Thoracic aorta (tissue), 2 donors: ENCODE measurements at regions not wholly inside any gene's neighbourhood (a gene's known extent, or its start where the extent isn't known, plus 50 kb on each side); places are given as distances from the start of the nearest gene placed in this dataset.

Source experiments
- ATAC-seq: fragments of 150-250 bp; one replicate; pipeline ENCODE4 v1.8.0; 2017; ENCODE audit warnings: low read depth; ENCODE audit not compliant: insufficient number of reproducible peaks, low FRiP score
- DNase-seq: peaks from one replicate; pipeline ENCODE4 v3.0.0-alpha.2; 2020; ENCODE audit warnings: low spot score
- H3K27ac ChIP-seq, 2 donors: fragments of 200-600 bp; sonication (generic); 1 replicate in 1 of 2; 2 replicates in 1 of 2; pipeline ENCODE4 v1.5.1; 2016; ENCODE audit warnings: mild to moderate bottlenecking in 2 of 2, moderate library complexity in 2 of 2
- H3K27me3 ChIP-seq: fragments of 200-600 bp; sonication (generic); replicated peaks from 2 replicates; pipeline ENCODE4 v1.6.0; 2016; ENCODE audit warnings: mild to moderate bottlenecking; ENCODE audit not compliant: insufficient read depth
- H3K36me3 ChIP-seq: fragments of 200-600 bp; sonication (generic); one replicate; pipeline ENCODE4 v1.5.1; 2016
- H3K4me1 ChIP-seq, 2 donors: fragments of 200-600 bp; sonication (generic); 1 replicate in 1 of 2; 2 replicates in 1 of 2; pipeline versions ENCODE4 v1.5.1 to v1.6.0; 2016; ENCODE audit warnings: low read depth in 2 of 2, mild to moderate bottlenecking in 1 of 2; ENCODE audit not compliant: control insufficient read depth in 1 of 2
- H3K4me3 ChIP-seq: fragments of 200-600 bp; sonication (generic); 2 replicates; pipeline ENCODE4 v1.5.1; 2016; ENCODE audit warnings: mild to moderate bottlenecking
- H3K9me3 ChIP-seq: fragments of 200-600 bp; sonication (generic); 2 replicates; pipeline ENCODE4 v1.5.1; 2016
- TF ChIP-seq, protein P1 (sequence below): fragments of 200-600 bp; sonication (generic); IDR thresholded peaks from one replicate; pipeline ENCODE4 v1.5.1; 2019; ENCODE audit warnings: antibody characterized with exemption

GRCh38 chr10:106493226-106493625 lies 671.3 kb downstream of the SORCS1 start:
- Histone ChIP-seq H3K4me1 (no peaks in the 10 kb centered on the region), H3K9me3 (no peaks in the 10 kb centered on the region), H3K27me3 (no peaks in the 10 kb centered on the region), H3K4me3 (no peak overlapping the region), H3K36me3 (no peaks in the 10 kb centered on the region), H3K27ac (no peak overlapping the region)
- DNase-seq (no peak), ATAC-seq (no peak)
- TF ChIP-seq, protein P1, sequence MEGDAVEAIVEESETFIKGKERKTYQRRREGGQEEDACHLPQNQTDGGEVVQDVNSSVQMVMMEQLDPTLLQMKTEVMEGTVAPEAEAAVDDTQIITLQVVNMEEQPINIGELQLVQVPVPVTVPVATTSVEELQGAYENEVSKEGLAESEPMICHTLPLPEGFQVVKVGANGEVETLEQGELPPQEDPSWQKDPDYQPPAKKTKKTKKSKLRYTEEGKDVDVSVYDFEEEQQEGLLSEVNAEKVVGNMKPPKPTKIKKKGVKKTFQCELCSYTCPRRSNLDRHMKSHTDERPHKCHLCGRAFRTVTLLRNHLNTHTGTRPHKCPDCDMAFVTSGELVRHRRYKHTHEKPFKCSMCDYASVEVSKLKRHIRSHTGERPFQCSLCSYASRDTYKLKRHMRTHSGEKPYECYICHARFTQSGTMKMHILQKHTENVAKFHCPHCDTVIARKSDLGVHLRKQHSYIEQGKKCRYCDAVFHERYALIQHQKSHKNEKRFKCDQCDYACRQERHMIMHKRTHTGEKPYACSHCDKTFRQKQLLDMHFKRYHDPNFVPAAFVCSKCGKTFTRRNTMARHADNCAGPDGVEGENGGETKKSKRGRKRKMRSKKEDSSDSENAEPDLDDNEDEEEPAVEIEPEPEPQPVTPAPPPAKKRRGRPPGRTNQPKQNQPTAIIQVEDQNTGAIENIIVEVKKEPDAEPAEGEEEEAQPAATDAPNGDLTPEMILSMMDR = no peak

DNA sequence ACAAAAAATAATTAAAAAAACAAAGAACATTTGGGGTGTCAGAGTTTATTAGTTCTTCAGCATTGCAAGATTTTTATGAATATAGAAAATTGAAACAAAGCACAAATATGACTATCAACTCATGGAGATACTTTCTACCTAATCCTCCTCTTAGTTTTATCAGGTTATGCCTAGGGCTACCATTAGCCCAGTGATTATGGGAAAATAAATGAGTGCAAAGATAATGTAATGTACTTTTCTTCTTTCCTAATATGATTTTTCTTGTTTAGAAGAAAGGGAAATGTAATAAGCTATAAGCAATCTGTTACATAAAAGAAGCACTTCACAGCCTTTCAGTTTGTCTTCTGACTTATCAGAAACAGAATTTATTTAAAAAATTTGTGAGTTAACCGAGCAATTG lies 676.8 kb downstream of the SORCS1 start:
- ATAC-seq (no peak), DNase-seq (no peak)
- TF ChIP-seq, protein P1 = no peak
- no peak overlapping the region for H3K4me3 ChIP-seq
- H3K9me3 ChIP-seq = no peaks in the 10 kb centered on the region
- H3K27ac ChIP-seq = no peak overlapping the region
- H3K27me3 ChIP-seq = no peaks in the 10 kb centered on the region
- H3K36me3 ChIP-seq = no peaks in the 10 kb centered on the region
- no peaks in the 10 kb centered on the region for H3K4me1 ChIP-seq

GRCh38 chr10:106481598-106482275 lies 682.8 kb downstream of the SORCS1 start:
- DNase-seq (no peak), ATAC-seq (no peak)
- H3K9me3 ChIP-seq = no peaks in the 10 kb centered on the region
- H3K27ac ChIP-seq = no peak overlapping the region
- TF ChIP-seq, protein P1 = no peak
- no peaks in the 10 kb centered on the region for H3K27me3 ChIP-seq
- no peaks in the 10 kb centered on the region for H3K4me1 ChIP-seq
- H3K4me3 ChIP-seq = no peak overlapping the region
- no peaks in the 10 kb centered on the region for H3K36me3 ChIP-seq

- Histone ChIP-seq H3K4me1 (no peaks in the 10 kb centered on the region), H3K27ac (no peak overlapping the region), H3K4me3 (no peak overlapping the region), H3K9me3 (no peaks in the 10 kb centered on the region), H3K27me3 (no peaks in the 10 kb centered on the region), H3K36me3 (no peaks in the 10 kb centered on the region)
- TF ChIP-seq, protein P1 = no peak
- no peak for ATAC-seq
- DNase-seq = no peak
Observed at GRCh38 chr10:106479636-106480035, 684.9 kb downstream of the SORCS1 start.

GRCh38 chr10:106474876-106475275 lies 689.6 kb downstream of the SORCS1 start:
- Histone ChIP-seq H3K27ac (no peak overlapping the region), H3K4me3 (no peak overlapping the region), H3K36me3 (no peaks in the 10 kb centered on the region), H3K27me3 (no peaks in the 10 kb centered on the region), H3K4me1 (no peaks in the 10 kb centered on the region), H3K9me3 (no peaks in the 10 kb centered on the region)
- DNase-seq = no peak
- ATAC-seq = no peak
- TF ChIP-seq, protein P1 = no peak
